ENCODE measurements at regions not wholly inside any gene's neighbourhood (a gene's known extent, or its start where the extent isn't known, plus 50 kb on each side); places are given as distances from the start of the nearest gene placed in this dataset.

DNA sequence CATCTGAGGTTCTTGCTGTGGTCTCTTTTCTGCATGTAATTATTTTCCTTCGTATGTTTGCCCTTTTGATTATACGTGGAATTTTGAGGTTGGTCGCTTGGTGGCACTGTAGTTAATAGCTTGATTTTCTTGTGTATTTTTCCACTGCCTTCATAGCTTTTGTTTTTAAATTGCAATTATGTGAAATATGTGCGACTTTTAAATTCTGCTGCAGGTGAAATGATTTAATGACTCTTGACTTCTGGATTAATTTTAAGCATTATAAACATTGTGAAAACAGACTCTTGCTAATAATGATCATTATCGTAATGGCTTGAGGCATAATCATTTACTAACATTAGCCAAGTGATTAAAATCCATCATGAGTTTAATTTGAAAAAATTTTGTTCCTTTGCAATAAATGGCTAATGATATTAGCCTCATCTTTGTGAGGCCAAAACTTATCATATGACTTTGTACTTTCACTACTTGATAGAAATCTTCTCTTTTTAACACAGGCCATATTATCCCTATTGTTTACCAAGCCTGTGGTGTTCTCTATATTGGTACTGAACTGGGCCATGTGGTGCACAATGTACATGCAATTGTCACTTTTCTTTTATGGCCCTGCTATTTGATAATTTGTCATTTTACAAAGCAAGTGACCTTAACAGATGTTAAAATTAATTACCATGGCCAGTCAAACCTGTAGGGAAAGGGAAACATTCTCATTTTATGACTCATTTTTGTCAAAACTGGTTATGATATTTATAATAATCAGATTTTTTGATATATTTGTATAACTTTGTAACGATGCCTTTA lies 62.8 kb upstream of the NEUROD1 start:
- under 1% methylated on average over 6 of the region's 6 CpGs for WGBS (ENCODE audit: insufficient coverage, low coverage, missing lambda C conversion rate)
- no peak overlapping the region for H3K27ac ChIP-seq (ENCODE audit: extremely low read depth, low read depth, low read length)
- ATAC-seq = peak; percentile 81
- H3K36me3 ChIP-seq (ENCODE audit: control insufficient read depth, insufficient read depth, low read length) = no peaks in the 10 kb centered on the region
- ChIA-PET CTCF (ENCODE audit: low intra/inter-chr PET ratio) (interaction anchor here (0.7 to 2.6 kb wide), 5 partner anchors 113 to 908 kb away, joined by 3 to 23 read pairs (median 5); no protein-coding TSS in a partner anchor), POLR2A (interaction anchor here (0.6 to 1.0 kb wide), 6 partner anchors 11 to 237 kb away, joined by 3 to 5 read pairs (median 4); no protein-coding TSS in a partner anchor)
- no peaks in the 10 kb centered on the region for H3K9me3 ChIP-seq (replicated peaks; ENCODE audit: control insufficient read depth, insufficient read depth, low read depth, low read length)
- H3K79me2 ChIP-seq (ENCODE audit: control insufficient read depth, insufficient read depth, low read length) = no peaks in the 10 kb centered on the region
- no peaks in the 10 kb centered on the region for H3K27me3 ChIP-seq (ENCODE audit: control insufficient read depth in 2 of 2, insufficient read depth in 2 of 2, low read length in 2 of 2)
- BruUV-seq (replicated peaks) = no TSS peak
- H3K9ac ChIP-seq (ENCODE audit: insufficient read depth in 1 of 2, low read depth in 2 of 2, low read length in 2 of 2) = no peak overlapping the region
- peak in 2 of 4 experiments; percentile 39 to 68 for DNase-seq (ENCODE audit: extremely low read depth in 1 of 4, low spot score in 3 of 4)
- in situ Hi-C loops (cut with MboI) = loop anchor here (25.0 kb wide), 1 partner anchor 919 kb away; no protein-coding TSS in a partner anchor
- no peaks in the 10 kb centered on the region for H3K4me1 ChIP-seq (replicated peaks in 1 of 2; ENCODE audit: control insufficient read depth in 2 of 2, insufficient read depth in 2 of 2, low read length in 2 of 2)
- FAIRE-seq = peak; percentile 88
- H3K9me1 ChIP-seq (ENCODE audit: control insufficient read depth, insufficient read depth, low read length) = no peaks in the 10 kb centered on the region
- intact Hi-C loops (cut with micrococcal nuclease) = loop anchor here (1.0 to 5.0 kb wide), 5 partner anchors 161 to 906 kb away; no protein-coding TSS in a partner anchor
- H3K4me3 ChIP-seq = no peak overlapping the region
- H3K4me2 ChIP-seq (ENCODE audit: insufficient read depth, low read length) = no peak overlapping the region
- no peak overlapping the region; the same call in 1 of the 2 replicates for H2AFZ ChIP-seq (ENCODE audit: low read depth, low read length)
- H4K20me1 ChIP-seq (replicated peaks; ENCODE audit: control insufficient read depth, insufficient read depth, low read length) = no peaks in the 10 kb centered on the region
- TF ChIP-seq, protein P1, sequence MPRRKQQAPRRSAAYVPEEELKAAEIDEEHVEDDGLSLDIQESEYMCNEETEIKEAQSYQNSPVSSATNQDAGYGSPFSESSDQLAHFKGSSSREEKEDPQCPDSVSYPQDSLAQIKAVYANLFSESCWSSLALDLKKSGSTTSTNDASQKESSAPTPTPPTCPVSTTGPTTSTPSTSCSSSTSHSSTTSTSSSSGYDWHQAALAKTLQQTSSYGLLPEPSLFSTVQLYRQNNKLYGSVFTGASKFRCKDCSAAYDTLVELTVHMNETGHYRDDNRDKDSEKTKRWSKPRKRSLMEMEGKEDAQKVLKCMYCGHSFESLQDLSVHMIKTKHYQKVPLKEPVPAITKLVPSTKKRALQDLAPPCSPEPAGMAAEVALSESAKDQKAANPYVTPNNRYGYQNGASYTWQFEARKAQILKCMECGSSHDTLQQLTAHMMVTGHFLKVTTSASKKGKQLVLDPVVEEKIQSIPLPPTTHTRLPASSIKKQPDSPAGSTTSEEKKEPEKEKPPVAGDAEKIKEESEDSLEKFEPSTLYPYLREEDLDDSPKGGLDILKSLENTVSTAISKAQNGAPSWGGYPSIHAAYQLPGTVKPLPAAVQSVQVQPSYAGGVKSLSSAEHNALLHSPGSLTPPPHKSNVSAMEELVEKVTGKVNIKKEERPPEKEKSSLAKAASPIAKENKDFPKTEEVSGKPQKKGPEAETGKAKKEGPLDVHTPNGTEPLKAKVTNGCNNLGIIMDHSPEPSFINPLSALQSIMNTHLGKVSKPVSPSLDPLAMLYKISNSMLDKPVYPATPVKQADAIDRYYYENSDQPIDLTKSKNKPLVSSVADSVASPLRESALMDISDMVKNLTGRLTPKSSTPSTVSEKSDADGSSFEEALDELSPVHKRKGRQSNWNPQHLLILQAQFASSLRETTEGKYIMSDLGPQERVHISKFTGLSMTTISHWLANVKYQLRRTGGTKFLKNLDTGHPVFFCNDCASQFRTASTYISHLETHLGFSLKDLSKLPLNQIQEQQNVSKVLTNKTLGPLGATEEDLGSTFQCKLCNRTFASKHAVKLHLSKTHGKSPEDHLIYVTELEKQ (CRISPR knock-in tag; IDR thresholded peaks at IDR 0.05) = no peak
- TF ChIP-seq FOXA3 (CRISPR knock-in tag; conservative IDR thresholded peaks at IDR 0.05 in 1 of 2, IDR thresholded peaks at IDR 0.05 in 1 of 2) (peak in 1 of 2 experiments; percentile 46; a peak in 1 of 4 replicates), CXXC5 (CRISPR knock-in tag; IDR thresholded peaks at IDR 0.05) (no peak), CREM (IDR thresholded peaks at IDR 0.05; ENCODE audit: low read depth) (peak; percentile 24; the same call in 1 of the 2 replicates), RAD21 (CRISPR knock-in tag; conservative IDR thresholded peaks at IDR 0.05 in 1 of 2, IDR thresholded peaks at IDR 0.05 in 1 of 2) (peak; percentile 94 to 95), SMC3 (conservative IDR thresholded peaks at IDR 0.05; ENCODE audit: insufficient read depth, low read depth, low read length) (0 out of 2 replicates have a peak, but pooled peaks have one; percentile 54), ZNF717 (CRISPR knock-in tag; IDR thresholded peaks at IDR 0.05) (no peak)
- TF ChIP-seq, protein P2, sequence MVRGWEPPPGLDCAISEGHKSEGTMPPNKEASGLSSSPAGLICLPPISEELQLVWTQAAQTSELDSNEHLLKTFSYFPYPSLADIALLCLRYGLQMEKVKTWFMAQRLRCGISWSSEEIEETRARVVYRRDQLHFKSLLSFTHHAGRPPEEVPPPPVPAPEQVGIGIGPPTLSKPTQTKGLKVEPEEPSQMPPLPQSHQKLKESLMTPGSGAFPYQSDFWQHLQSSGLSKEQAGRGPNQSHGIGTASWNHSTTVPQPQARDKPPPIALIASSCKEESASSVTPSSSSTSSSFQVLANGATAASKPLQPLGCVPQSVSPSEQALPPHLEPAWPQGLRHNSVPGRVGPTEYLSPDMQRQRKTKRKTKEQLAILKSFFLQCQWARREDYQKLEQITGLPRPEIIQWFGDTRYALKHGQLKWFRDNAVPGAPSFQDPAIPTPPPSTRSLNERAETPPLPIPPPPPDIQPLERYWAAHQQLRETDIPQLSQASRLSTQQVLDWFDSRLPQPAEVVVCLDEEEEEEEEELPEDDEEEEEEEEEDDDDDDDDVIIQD (CRISPR knock-in tag; IDR thresholded peaks at IDR 0.05) = no peak
- TF ChIP-seq, protein P3, sequence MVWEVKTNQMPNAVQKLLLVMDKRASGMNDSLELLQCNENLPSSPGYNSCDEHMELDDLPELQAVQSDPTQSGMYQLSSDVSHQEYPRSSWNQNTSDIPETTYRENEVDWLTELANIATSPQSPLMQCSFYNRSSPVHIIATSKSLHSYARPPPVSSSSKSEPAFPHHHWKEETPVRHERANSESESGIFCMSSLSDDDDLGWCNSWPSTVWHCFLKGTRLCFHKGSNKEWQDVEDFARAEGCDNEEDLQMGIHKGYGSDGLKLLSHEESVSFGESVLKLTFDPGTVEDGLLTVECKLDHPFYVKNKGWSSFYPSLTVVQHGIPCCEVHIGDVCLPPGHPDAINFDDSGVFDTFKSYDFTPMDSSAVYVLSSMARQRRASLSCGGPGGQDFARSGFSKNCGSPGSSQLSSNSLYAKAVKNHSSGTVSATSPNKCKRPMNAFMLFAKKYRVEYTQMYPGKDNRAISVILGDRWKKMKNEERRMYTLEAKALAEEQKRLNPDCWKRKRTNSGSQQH (CRISPR knock-in tag; IDR thresholded peaks at IDR 0.05) = no peak
